ENCODE measurements at regions not wholly inside any gene's neighbourhood (a gene's known extent, or its start where the extent isn't known, plus 50 kb on each side); places are given as distances from the start of the nearest gene placed in this dataset.

DNA sequence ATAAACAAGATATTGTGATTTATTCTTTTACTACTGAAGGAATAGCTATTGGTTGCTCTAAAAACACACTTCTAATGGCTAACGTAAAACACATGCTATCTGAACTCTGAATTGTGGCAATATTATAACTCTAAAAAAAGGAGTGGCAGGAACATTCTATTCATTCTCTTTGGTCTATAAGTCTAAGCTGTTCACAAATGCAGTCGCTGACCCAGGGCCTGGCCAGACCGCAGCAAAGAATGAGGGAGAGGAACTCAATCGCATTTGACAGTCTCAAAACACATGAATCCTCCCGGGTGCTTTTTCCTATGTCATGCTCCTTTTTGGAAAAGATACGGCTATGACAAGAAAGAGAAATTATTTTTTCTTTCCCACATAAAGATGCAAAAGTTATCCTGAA, 651.6 kb upstream of the PITX2 start:
- CTCF ChIA-PET, result no interaction called here
- no peak for ATAC-seq
- FAIRE-seq, result no peak

DNA sequence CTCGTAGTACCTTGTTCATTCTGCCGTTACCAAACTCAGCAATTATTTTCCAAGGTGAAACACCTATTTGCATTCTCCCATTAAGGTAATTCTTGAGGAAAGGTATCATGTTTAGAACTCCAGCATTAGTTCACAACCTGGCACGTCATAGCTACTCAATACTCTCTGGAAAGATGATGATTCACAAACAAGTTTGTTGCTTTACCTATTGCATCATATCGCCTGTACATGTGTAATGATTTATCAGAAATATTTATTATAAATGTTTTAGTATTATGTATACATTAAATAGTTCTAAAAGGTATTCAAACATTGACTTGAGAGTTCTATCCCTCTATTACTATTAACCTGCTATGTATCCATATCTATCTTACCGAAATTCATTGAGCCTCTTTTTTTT, 658.3 kb upstream of the PITX2 start:
- ChIA-PET CTCF (no interaction called here), POLR2A (no interaction called here)
- DNase-seq (ENCODE audit: low read depth in 1 of 2, low spot score in 1 of 2), result no peak

More for the DNA sequence above, 651.6 kb upstream of the PITX2 start:
- WGBS (ENCODE audit: missing lambda C conversion rate), result 29% methylated on average over 6 of the region's 6 CpGs
- TF ChIP-seq, protein P1, sequence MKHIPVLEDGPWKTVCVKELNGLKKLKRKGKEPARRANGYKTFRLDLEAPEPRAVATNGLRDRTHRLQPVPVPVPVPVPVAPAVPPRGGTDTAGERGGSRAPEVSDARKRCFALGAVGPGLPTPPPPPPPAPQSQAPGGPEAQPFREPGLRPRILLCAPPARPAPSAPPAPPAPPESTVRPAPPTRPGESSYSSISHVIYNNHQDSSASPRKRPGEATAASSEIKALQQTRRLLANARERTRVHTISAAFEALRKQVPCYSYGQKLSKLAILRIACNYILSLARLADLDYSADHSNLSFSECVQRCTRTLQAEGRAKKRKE (CRISPR knock-in tag; IDR thresholded peaks at IDR 0.05; ENCODE audit: low read depth), result no peak
- TF ChIP-seq ZFP36 (IDR thresholded peaks at IDR 0.05; ENCODE audit: borderline replicate concordance, partially characterized antibody), result no peak
- no peak for TF ChIP-seq TP53 (CRISPR knock-in tag; IDR thresholded peaks at IDR 0.05)
- H3K4me1 ChIP-seq, result no peaks in the 10 kb centered on the region
- no peak overlapping the region for H3K4me3 ChIP-seq
- no peak for DNase-seq (ENCODE audit: low read depth in 1 of 2, low spot score in 1 of 2)
- H3K27ac ChIP-seq, result no peak overlapping the region
- H3K9me3 ChIP-seq, result no peaks in the 10 kb centered on the region
- H3K4me2 ChIP-seq, result no peak overlapping the region
- POLR2A ChIA-PET, result no interaction called here

DNA sequence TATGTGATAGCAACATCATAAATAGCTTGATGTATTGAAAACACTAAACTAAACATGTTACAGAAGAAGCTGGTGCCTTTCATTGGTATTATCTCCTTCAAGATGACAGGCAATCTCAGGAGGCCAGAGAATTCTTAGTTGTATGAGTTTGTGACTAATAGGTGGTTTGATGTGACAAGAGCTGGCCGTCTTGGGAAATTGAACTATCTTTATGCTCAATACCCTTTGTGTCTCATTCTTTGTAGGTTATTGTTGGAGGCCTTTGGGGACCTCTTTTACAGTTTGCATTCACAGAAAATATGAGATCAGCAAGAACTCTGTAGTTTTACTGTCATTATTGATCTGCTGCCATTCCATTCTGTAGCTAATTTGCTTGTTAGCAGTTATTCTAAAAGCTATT, 659.2 kb upstream of the PITX2 start:
- Histone ChIP-seq H3K4me2 (no peak overlapping the region), H3K4me3 (no peak overlapping the region), H3K4me1 (no peaks in the 10 kb centered on the region), H3K9me3 (no peaks in the 10 kb centered on the region), H3K27ac (no peak overlapping the region)
- whole genome bisulfite sequencing (ENCODE audit: missing lambda C conversion rate), result 6% methylated on average over 1 of the region's 1 CpG
- POLR2A ChIA-PET, result no interaction called here
- CTCF ChIA-PET, result interaction anchor here (1.2 kb wide), 1 partner anchor 720 kb away, joined by 3 read pairs; no protein-coding TSS in a partner anchor
- DNase-seq (ENCODE audit: low read depth in 1 of 2, low spot score in 1 of 2), result no peak
- TF ChIP-seq, protein P2, sequence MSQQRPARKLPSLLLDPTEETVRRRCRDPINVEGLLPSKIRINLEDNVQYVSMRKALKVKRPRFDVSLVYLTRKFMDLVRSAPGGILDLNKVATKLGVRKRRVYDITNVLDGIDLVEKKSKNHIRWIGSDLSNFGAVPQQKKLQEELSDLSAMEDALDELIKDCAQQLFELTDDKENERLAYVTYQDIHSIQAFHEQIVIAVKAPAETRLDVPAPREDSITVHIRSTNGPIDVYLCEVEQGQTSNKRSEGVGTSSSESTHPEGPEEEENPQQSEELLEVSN (IDR thresholded peaks at IDR 0.05; ENCODE audit: borderline replicate concordance, low read depth), result no peak
- TF ChIP-seq ESRRA (IDR thresholded peaks at IDR 0.05; ENCODE audit: borderline replicate concordance, low read length) (no peak), RCOR1 (IDR thresholded peaks at IDR 0.05; ENCODE audit: low read depth, low read length) (no peak)
- FAIRE-seq, result no peak
- no peak for ATAC-seq

More for the DNA sequence above, 658.3 kb upstream of the PITX2 start:
- FAIRE-seq (no peak), ATAC-seq (no peak)
- TF ChIP-seq, protein P3, sequence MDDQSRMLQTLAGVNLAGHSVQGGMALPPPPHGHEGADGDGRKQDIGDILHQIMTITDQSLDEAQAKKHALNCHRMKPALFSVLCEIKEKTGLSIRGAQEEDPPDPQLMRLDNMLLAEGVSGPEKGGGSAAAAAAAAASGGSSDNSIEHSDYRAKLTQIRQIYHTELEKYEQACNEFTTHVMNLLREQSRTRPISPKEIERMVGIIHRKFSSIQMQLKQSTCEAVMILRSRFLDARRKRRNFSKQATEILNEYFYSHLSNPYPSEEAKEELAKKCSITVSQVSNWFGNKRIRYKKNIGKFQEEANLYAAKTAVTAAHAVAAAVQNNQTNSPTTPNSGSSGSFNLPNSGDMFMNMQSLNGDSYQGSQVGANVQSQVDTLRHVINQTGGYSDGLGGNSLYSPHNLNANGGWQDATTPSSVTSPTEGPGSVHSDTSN (IDR thresholded peaks at IDR 0.05), result no peak
- TF ChIP-seq, protein P4, sequence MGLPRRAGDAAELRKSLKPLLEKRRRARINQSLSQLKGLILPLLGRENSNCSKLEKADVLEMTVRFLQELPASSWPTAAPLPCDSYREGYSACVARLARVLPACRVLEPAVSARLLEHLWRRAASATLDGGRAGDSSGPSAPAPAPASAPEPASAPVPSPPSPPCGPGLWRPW (IDR thresholded peaks at IDR 0.05), result no peak
- H3K27ac ChIP-seq, result no peak overlapping the region
- H3K9me3 ChIP-seq, result no peaks in the 10 kb centered on the region
- WGBS (ENCODE audit: missing lambda C conversion rate), result 38% methylated on average over 5 of the region's 5 CpGs
- no peaks in the 10 kb centered on the region for H3K4me1 ChIP-seq
- H3K4me2 ChIP-seq, result no peak overlapping the region
- H3K4me3 ChIP-seq, result no peak overlapping the region

DNA sequence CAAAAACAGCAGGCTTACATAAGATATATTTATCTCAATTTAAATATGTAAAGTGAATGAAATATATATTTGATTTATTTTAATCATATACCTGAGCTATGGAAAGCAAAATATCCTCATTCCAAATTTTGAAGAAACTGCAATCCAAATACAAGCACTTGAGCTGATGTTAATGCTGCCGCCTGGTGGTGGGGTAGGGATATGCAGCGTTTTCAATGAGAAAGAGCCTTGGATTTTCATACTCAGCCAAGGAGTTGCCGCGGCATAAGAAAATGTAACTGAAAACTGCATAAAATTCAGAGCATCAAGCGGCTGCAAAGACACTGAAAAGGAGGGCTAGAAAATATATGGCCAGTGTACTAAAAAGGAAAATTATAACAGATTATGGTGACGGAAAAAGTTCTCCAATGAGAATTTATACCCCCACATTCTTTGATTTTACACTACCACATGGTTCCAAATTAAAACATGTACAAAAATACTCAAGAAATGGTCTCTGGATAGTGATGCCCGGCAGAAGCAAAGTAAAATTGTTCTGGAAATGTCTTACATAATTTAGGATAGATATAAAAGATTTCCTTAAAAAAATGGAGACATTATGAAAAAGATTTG, 660.3 kb upstream of the PITX2 start:
- FAIRE-seq (no peak), ATAC-seq (no peak), DNase-seq (ENCODE audit: low read depth in 1 of 2, low spot score in 1 of 2) (peak; percentile 7 to 59)
- CTCF ChIA-PET, result interaction anchor here (0.9 to 1.2 kb wide), 2 partner anchors 650 to 719 kb away, joined by 3 read pairs; no protein-coding TSS in a partner anchor
- no peak overlapping the region; the same call in 2 of the 3 replicates for H3K4me2 ChIP-seq
- no peaks in the 10 kb centered on the region for H3K9me3 ChIP-seq
- POLR2A ChIA-PET, result no interaction called here
- no peaks in the 10 kb centered on the region for H3K4me1 ChIP-seq
- no peak overlapping the region for H3K4me3 ChIP-seq
- TF ChIP-seq SMC3 (IDR thresholded peaks at IDR 0.05) (peak; percentile 71), MYC (IDR thresholded peaks at IDR 0.05; ENCODE audit: borderline replicate concordance, low read length) (no peak), RAD21 (conservative IDR thresholded peaks at IDR 0.05 in 1 of 2, IDR thresholded peaks at IDR 0.05 in 1 of 2) (peak; percentile 49 to 59), GATA3 (IDR thresholded peaks at IDR 0.05; ENCODE audit: borderline replicate concordance) (no peak)
- TF ChIP-seq, protein P2 (IDR thresholded peaks at IDR 0.05; ENCODE audit: borderline replicate concordance, low read depth), result no peak
- TF ChIP-seq, protein P5, sequence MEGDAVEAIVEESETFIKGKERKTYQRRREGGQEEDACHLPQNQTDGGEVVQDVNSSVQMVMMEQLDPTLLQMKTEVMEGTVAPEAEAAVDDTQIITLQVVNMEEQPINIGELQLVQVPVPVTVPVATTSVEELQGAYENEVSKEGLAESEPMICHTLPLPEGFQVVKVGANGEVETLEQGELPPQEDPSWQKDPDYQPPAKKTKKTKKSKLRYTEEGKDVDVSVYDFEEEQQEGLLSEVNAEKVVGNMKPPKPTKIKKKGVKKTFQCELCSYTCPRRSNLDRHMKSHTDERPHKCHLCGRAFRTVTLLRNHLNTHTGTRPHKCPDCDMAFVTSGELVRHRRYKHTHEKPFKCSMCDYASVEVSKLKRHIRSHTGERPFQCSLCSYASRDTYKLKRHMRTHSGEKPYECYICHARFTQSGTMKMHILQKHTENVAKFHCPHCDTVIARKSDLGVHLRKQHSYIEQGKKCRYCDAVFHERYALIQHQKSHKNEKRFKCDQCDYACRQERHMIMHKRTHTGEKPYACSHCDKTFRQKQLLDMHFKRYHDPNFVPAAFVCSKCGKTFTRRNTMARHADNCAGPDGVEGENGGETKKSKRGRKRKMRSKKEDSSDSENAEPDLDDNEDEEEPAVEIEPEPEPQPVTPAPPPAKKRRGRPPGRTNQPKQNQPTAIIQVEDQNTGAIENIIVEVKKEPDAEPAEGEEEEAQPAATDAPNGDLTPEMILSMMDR (IDR thresholded peaks at IDR 0.05), result peak; percentile 69
- 11% methylated on average over 7 of the region's 7 CpGs for WGBS (ENCODE audit: missing lambda C conversion rate)
- H3K27ac ChIP-seq, result no peak overlapping the region
